ENCODE measurements at regions not wholly inside any gene's neighbourhood (a gene's known extent, or its start where the extent isn't known, plus 50 kb on each side); places are given as distances from the start of the nearest gene placed in this dataset.
"Not testable (repeated sequence)": the region's sequence is repeated elsewhere in the genome, so short reads cannot be mapped to it uniquely, and the experiment has no call there.

DNA sequence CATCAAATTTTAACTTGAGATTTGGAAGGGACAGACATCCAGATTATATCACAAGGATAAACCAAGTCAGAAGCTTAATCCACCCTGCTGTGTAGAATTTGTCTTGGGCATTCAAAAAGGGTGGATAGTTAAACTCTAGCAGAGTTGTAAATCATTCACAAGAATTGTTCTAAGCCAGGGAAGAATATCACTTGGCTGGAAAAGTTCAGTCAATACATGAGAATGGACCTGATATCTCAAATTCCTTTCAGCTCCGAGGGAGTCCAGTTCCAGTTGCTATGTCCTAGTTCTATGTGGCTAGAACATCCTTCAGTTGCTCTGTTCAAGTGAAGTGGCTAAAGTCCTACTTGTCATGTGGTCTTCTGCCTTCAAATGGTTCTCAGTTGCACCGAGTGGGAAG, 351.8 kb upstream of the JARID2 start:
- DNase-seq (ENCODE audit: low spot score), result no peak
- Histone ChIP-seq H3K4me3 (no peak overlapping the region), H3K36me3 (no peaks in the 10 kb centered on the region), H3K9me3 (no peaks in the 10 kb centered on the region), H3K4me1 (no peaks in the 10 kb centered on the region), H3K27me3 (no peaks in the 10 kb centered on the region), H3K27ac (no peak overlapping the region)
- TF ChIP-seq, protein P1, sequence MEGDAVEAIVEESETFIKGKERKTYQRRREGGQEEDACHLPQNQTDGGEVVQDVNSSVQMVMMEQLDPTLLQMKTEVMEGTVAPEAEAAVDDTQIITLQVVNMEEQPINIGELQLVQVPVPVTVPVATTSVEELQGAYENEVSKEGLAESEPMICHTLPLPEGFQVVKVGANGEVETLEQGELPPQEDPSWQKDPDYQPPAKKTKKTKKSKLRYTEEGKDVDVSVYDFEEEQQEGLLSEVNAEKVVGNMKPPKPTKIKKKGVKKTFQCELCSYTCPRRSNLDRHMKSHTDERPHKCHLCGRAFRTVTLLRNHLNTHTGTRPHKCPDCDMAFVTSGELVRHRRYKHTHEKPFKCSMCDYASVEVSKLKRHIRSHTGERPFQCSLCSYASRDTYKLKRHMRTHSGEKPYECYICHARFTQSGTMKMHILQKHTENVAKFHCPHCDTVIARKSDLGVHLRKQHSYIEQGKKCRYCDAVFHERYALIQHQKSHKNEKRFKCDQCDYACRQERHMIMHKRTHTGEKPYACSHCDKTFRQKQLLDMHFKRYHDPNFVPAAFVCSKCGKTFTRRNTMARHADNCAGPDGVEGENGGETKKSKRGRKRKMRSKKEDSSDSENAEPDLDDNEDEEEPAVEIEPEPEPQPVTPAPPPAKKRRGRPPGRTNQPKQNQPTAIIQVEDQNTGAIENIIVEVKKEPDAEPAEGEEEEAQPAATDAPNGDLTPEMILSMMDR (IDR thresholded peaks at IDR 0.05), result no peak

DNA sequence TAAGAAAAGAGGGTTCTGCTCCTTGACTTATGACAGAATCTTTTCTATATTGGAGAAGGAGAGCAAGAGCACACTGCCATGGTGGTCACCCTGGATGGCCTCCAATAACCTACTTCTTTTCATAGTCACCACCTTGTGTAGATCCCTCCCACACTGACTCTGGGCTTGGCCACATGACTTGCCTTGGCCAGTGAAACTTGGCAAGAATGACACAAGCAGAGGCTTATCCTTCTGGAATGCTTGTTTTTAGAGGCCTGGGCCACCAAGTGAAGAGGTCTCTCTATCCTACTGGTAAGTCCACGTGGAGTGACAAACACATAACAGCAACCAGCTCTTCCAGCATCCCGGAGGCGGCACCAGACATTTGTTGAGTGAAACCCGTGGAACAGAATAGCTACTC, 349.4 kb upstream of the JARID2 start:
- Histone ChIP-seq H3K9me3 (no peaks in the 10 kb centered on the region), H3K27ac (no peak overlapping the region), H3K36me3 (no peaks in the 10 kb centered on the region), H3K4me1 (no peaks in the 10 kb centered on the region), H3K4me3 (no peak overlapping the region), H3K27me3 (no peaks in the 10 kb centered on the region)
- DNase-seq (ENCODE audit: low spot score), result no peak
- TF ChIP-seq, protein P1 (IDR thresholded peaks at IDR 0.05), result no peak

DNA sequence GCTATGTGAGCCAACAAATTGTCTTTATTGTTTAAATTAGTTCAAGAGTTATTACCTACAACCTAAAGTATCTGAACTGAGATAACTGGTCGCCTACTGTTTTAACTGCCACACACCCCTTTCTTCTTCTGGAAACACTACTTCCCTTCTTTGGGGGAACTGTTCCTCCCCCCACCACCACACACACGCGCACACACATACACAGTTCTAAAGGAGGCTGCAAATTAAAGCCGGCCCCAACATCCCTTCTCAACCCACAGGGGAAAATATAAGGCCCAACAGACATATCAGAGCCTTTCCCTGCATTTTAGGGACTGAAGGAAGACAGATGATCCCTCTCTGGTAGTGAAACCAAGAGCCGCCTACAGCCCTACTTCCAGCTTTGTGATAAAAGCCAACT, 348.0 kb upstream of the JARID2 start:
- TF ChIP-seq, protein P1 (IDR thresholded peaks at IDR 0.05), result no peak
- Histone ChIP-seq H3K27me3 (no peaks in the 10 kb centered on the region), H3K36me3 (no peaks in the 10 kb centered on the region), H3K27ac (no peak overlapping the region), H3K9me3 (no peaks in the 10 kb centered on the region), H3K4me1 (no peaks in the 10 kb centered on the region), H3K4me3 (no peak overlapping the region)
- DNase-seq (ENCODE audit: low spot score), result no peak

DNA sequence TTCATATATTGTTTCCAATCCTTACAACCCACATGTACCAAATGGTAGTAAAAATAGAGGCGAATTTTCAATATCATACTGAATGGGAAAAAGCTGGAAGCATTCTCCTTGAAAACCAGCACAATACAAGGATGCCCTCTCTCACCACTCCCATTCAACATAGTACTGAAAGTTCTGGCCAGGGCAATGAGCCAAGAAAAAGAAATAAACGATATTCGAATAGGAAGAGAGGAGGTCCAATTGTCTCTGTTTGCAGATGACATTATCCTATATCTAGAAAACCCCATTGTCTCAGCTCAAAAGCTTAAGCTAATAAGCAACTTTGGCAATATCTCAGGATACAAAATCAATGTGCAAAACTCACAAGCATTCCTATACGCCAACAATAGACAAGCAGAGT, 346.4 kb upstream of the JARID2 start:
- H3K4me3 ChIP-seq; H3K9me3 ChIP-seq; DNase-seq (ENCODE audit: low spot score); H3K4me1 ChIP-seq; H3K27ac ChIP-seq; H3K36me3 ChIP-seq; H3K27me3 ChIP-seq: not testable (repeated sequence)

DNA sequence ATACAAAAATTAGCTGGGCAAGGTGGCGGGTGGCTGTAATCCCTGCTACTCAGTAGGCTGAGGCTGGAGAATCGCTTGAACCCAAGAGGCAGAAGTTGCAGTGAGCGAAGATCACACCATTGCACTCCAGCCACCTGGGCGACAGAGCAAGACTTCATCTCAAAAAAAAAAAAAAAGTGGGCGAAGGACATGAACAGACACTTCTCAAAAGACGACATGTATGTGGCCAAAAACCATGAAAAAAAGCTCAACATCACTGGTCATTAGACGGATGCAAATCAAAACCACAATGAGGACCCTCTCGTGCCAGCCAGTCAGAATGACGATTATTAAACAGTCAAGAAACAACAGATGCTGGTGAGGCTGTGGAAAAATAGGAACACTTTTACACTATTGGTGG, 344.9 kb upstream of the JARID2 start:
- Histone ChIP-seq H3K4me3 (no peak overlapping the region), H3K27ac (no peak overlapping the region)
- TF ChIP-seq, protein P1 (IDR thresholded peaks at IDR 0.05), result no peak

DNA sequence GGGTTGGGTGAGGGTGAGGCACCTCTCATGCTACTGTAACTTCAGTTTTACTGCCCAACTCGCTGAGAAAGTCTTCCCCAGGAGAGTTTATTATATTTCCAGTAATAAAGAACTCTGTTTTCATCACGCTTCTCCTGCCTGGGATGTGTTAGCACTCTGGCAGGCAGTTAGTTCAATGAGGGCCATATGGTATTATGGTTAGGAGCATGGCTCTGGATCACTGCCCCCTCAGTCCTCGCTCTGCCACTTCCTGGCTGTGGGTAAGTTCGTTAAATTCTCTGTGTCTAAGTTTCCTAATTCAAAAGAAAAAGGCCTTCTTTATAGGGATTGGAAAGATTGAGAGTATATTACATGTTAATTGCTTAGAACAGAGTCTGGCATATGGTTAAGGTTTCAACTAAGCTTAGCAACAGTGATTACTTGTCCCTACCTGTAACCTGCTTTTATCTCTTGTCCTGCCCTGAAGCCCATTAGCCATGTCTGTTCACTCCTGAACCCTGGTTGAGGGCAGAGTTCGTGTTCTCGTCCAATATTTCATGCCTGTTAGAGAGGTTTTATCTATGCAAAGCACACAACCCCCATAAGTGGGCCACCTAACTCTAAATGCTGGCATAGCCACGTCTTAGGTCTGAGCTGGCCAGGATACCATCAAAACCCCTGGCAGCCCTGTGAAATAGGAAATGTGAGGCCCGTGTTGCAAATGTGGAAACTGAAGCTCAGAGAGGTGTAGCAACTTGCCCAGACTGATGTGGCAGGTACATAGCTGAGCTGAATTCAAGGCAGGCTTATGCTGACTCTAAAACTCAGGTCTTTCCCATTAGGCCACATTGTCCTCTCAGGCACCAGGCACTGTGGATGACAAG, 342.5 kb upstream of the JARID2 start:
- Histone ChIP-seq H3K9me3 (no peaks in the 10 kb centered on the region), H3K36me3 (no peaks in the 10 kb centered on the region), H3K27ac (no peak overlapping the region), H3K4me1 (no peaks in the 10 kb centered on the region), H3K4me3 (no peak overlapping the region), H3K27me3 (no peaks in the 10 kb centered on the region)
- TF ChIP-seq, protein P1 (IDR thresholded peaks at IDR 0.05), result no peak
- DNase-seq (ENCODE audit: low spot score), result no peak

More for the DNA sequence above, 344.9 kb upstream of the JARID2 start:
- Histone ChIP-seq H3K27me3 (no peaks in the 10 kb centered on the region), H3K4me1 (no peaks in the 10 kb centered on the region), H3K9me3 (no peaks in the 10 kb centered on the region), H3K36me3 (no peaks in the 10 kb centered on the region)
- no peak for DNase-seq (ENCODE audit: low spot score)

Measured in right atrium auricular region (tissue), 2 donors.